Neural cell (in vitro differentiated cells): ENCODE measurements at regions not wholly inside any gene's neighbourhood (a gene's known extent, or its start where the extent isn't known, plus 50 kb on each side); places are given as distances from the start of the nearest gene placed in this dataset.

ENCODE experiments used
- H2AFZ ChIP-seq: fragments of 200-600, 300-800 bp; sonication (generic), shearing (Covaris generic); 2 replicates; pipeline ENCODE4 v1.6.0; 2014; ENCODE audit warnings: low read depth, mild to moderate bottlenecking, antibody characterized with exemption, low read length, moderate library complexity
- H3F3A ChIP-seq: fragments of 200-600 bp; shearing (Covaris generic); 2 replicates; pipeline ENCODE4 v1.6.1; 2016; ENCODE audit warnings: mild to moderate bottlenecking, moderate library complexity, mixed read lengths, antibody characterized with exemption, low read length; ENCODE audit not compliant: insufficient read depth, poor library complexity, severe bottlenecking
- H3K27ac ChIP-seq: fragments of 200-600, 300-800 bp; sonication (generic), shearing (Covaris generic); 2 replicates; pipeline ENCODE4 v1.5.1; 2014; ENCODE audit warnings: mild to moderate bottlenecking, low read length, moderate library complexity
- H3K27me3 ChIP-seq: fragments of 300-800, 200-600 bp; sonication (generic), shearing (Covaris generic); 2 replicates; pipeline ENCODE4 v1.6.0; 2014; ENCODE audit warnings: mild to moderate bottlenecking, low read depth, low read length, moderate library complexity; ENCODE audit not compliant: insufficient read depth
- H3K36me3 ChIP-seq: fragments of 300-800, 200-600 bp; sonication (generic), shearing (Covaris generic); 2 replicates; pipeline ENCODE4 v1.5.1; 2014; ENCODE audit warnings: mild to moderate bottlenecking, antibody characterized with exemption, low read length, moderate library complexity; ENCODE audit not compliant: insufficient read depth
- H3K4me2 ChIP-seq: fragments of 300-800, 200-600 bp; sonication (generic), shearing (Covaris generic); 2 replicates; pipeline ENCODE4 v1.6.0; 2014; ENCODE audit warnings: mild to moderate bottlenecking, low read length
- H3K4me3 ChIP-seq: fragments of 300-800, 200-600 bp; sonication (generic), shearing (Covaris generic); 2 replicates; pipeline ENCODE4 v1.5.1; 2014; ENCODE audit warnings: mild to moderate bottlenecking, low read length, moderate library complexity
- H3K79me2 ChIP-seq: fragments of 200-600 bp; shearing (Covaris generic); replicated peaks from 2 replicates; pipeline ENCODE4 v1.6.0; 2014; ENCODE audit warnings: mild to moderate bottlenecking, low read length, moderate library complexity; ENCODE audit not compliant: insufficient read depth
- H3K9ac ChIP-seq: fragments of 300-800, 200-600 bp; sonication (generic), shearing (Covaris generic); 2 replicates; pipeline ENCODE4 v1.6.1; 2016; ENCODE audit warnings: mild to moderate bottlenecking, low read length, mixed read lengths
- H3K9me2 ChIP-seq: fragments of 200-600 bp; shearing (Covaris generic); 2 replicates; pipeline ENCODE4 v1.6.1; 2016; ENCODE audit warnings: mild to moderate bottlenecking, low read length, mixed read lengths; ENCODE audit not compliant: insufficient read depth
- H3K9me3 ChIP-seq: fragments of 200-600, 300-800 bp; sonication (generic), shearing (Covaris generic); 2 replicates; pipeline ENCODE4 v1.6.1; 2016; ENCODE audit warnings: mild to moderate bottlenecking, mixed run types, low read length, moderate library complexity, mixed read lengths
- H4K20me1 ChIP-seq: fragments of 200-600 bp; shearing (Covaris generic); 2 replicates; pipeline ENCODE4 v1.6.1; 2016; ENCODE audit warnings: mild to moderate bottlenecking, mixed run types; ENCODE audit not compliant: insufficient read depth
- CTCF ChIP-seq: fragments of 450-650 bp; IDR thresholded peaks from 2 replicates; pipeline ENCODE4 v1.5.1; 2014; ENCODE audit warnings: antibody characterized with exemption, mild to moderate bottlenecking, moderate library complexity; ENCODE audit not compliant: poor library complexity, severe bottlenecking
- EP300 ChIP-seq: fragments of 450-650 bp; conservative IDR thresholded peaks from 2 replicates; pipeline ENCODE4 v1.6.1; 2014; ENCODE audit warnings: antibody characterized with exemption, mild to moderate bottlenecking, moderate library complexity; ENCODE audit not compliant: poor library complexity, severe bottlenecking
- EZH2 ChIP-seq: fragments of 200-600, 300-800 bp; shearing (Covaris generic), sonication (generic); IDR thresholded peaks from 2 replicates; pipeline ENCODE4 v1.6.1; 2014; ENCODE audit warnings: antibody characterized with exemption, low read length, borderline replicate concordance, mild to moderate bottlenecking; ENCODE audit not compliant: insufficient read depth, poor library complexity, severe bottlenecking
- MXI1 ChIP-seq: fragments of 450-650 bp; conservative IDR thresholded peaks from 2 replicates; pipeline ENCODE4 v1.6.1; 2014; ENCODE audit warnings: antibody characterized with exemption, mild to moderate bottlenecking; ENCODE audit not compliant: poor library complexity, severe bottlenecking
- POLR2AphosphoS5 ChIP-seq: IDR thresholded peaks from 2 replicates; pipeline ENCODE4 v1.6.1; 2012
- RAD21 ChIP-seq: fragments of 450-650 bp; conservative IDR thresholded peaks from 2 replicates; pipeline ENCODE4 v1.6.1; 2014; ENCODE audit warnings: antibody characterized with exemption, mild to moderate bottlenecking, moderate library complexity
- REST ChIP-seq: IDR thresholded peaks from 2 replicates; pipeline ENCODE4 v1.6.1; 2012; ENCODE audit warnings: borderline replicate concordance
- SMC3 ChIP-seq: fragments of 450-650 bp; conservative IDR thresholded peaks from 2 replicates; pipeline ENCODE4 v1.6.1; 2014; ENCODE audit warnings: antibody characterized with exemption, mild to moderate bottlenecking, moderate library complexity; ENCODE audit not compliant: poor library complexity
- TAF1 ChIP-seq: IDR thresholded peaks from 2 replicates; pipeline ENCODE4 v1.6.1; 2012; ENCODE audit warnings: low read depth

- no peak overlapping the region for H3K27ac ChIP-seq
- no peaks in the 10 kb centered on the region for H3K9me3 ChIP-seq
- H2AFZ ChIP-seq, result no peak overlapping the region
- H4K20me1 ChIP-seq, result no peaks in the 10 kb centered on the region
- TF ChIP-seq EP300, result no peak
- TF ChIP-seq RAD21, result no peak
- no peak for TF ChIP-seq MXI1
- no peak for TF ChIP-seq CTCF
- TF ChIP-seq SMC3, result no peak
- TF ChIP-seq EZH2, result no peak
- no peak for TF ChIP-seq POLR2AphosphoS5
- no peak for TF ChIP-seq REST
- TF ChIP-seq TAF1, result no peak
- no peak overlapping the region for H3K4me3 ChIP-seq
- no peaks in the 10 kb centered on the region for H3K36me3 ChIP-seq
- H3K9ac ChIP-seq, result no peak overlapping the region
- no peaks in the 10 kb centered on the region for H3F3A ChIP-seq
- no peaks in the 10 kb centered on the region for H3K79me2 ChIP-seq
- no peak overlapping the region for H3K4me2 ChIP-seq
- no peaks in the 10 kb centered on the region for H3K27me3 ChIP-seq
- no peaks in the 10 kb centered on the region for H3K9me2 ChIP-seq
These were observed 62.2 kb downstream of the SOX2 start for GRCh38 chr3:181773921-181774320.

- Histone ChIP-seq H4K20me1 (no peaks in the 10 kb centered on the region), H3K9ac (no peak overlapping the region), H3K27ac (no peak overlapping the region), H3K9me3 (no peaks in the 10 kb centered on the region), H3K4me2 (no peak overlapping the region), H3K36me3 (no peaks in the 10 kb centered on the region), H2AFZ (no peak overlapping the region), H3K9me2 (no peaks in the 10 kb centered on the region), H3F3A (no peaks in the 10 kb centered on the region), H3K27me3 (no peaks in the 10 kb centered on the region), H3K4me3 (no peak overlapping the region), H3K79me2 (no peaks in the 10 kb centered on the region)
- no peak for TF ChIP-seq CTCF
- TF ChIP-seq SMC3, result no peak
- TF ChIP-seq RAD21, result no peak
- no peak for TF ChIP-seq MXI1
- TF ChIP-seq TAF1, result no peak
- TF ChIP-seq EZH2, result no peak
- TF ChIP-seq EP300, result no peak
- no peak for TF ChIP-seq POLR2AphosphoS5
- TF ChIP-seq REST, result no peak
These were observed 70.7 kb downstream of the SOX2 start for GRCh38 chr3:181782306-181782954.
